ENCODE measurements at regions not wholly inside any gene's neighbourhood (a gene's known extent, or its start where the extent isn't known, plus 50 kb on each side); places are given as distances from the start of the nearest gene placed in this dataset.

- no peak for TF ChIP-seq CTCF (IDR thresholded peaks at IDR 0.05)
- TF ChIP-seq POLR2A (IDR thresholded peaks at IDR 0.05), result no peak
Observed at GRCh38 chr3:181134873-181135272, 145.3 kb upstream of the DNAJC19 start.

Measured in body of pancreas (tissue), 4 donors.